KMS-11 (cell line): ENCODE measurements at regions not wholly inside any gene's neighbourhood (a gene's known extent, or its start where the extent isn't known, plus 50 kb on each side); places are given as distances from the start of the nearest gene placed in this dataset.

ENCODE experiments used
- H2AFZ ChIP-seq: fragments of 200-600 bp; sonication (generic); 2 replicates; pipeline ENCODE4 v1.6.1; 2016; ENCODE audit warnings: antibody characterized with exemption, mixed run types, low read depth
- H3K27ac ChIP-seq: fragments of 200-600 bp; sonication (generic); 2 replicates; pipeline ENCODE4 v1.6.1; 2016; ENCODE audit warnings: mild to moderate bottlenecking, mixed run types
- H3K27me3 ChIP-seq: fragments of 200-600 bp; sonication (generic); 2 replicates; pipeline ENCODE4 v1.6.1; 2017; ENCODE audit warnings: mild to moderate bottlenecking, low read depth, mixed run types, moderate library complexity; ENCODE audit not compliant: insufficient read depth
- H3K36me3 ChIP-seq: fragments of 200-600 bp; sonication (generic); 2 replicates; pipeline ENCODE4 v1.6.1; 2017; ENCODE audit warnings: mild to moderate bottlenecking, mixed run types; ENCODE audit not compliant: insufficient read depth
- H3K4me1 ChIP-seq: fragments of 200-600 bp; sonication (generic); 2 replicates; pipeline ENCODE4 v1.6.1; 2016; ENCODE audit warnings: mild to moderate bottlenecking, low read depth, mixed run types; ENCODE audit not compliant: poor library complexity, severe bottlenecking
- H3K4me2 ChIP-seq: fragments of 200-600 bp; sonication (generic); 2 replicates; pipeline ENCODE4 v1.7.0; 2016; ENCODE audit warnings: mild to moderate bottlenecking, mixed run types
- H3K4me3 ChIP-seq: fragments of 200-600 bp; sonication (generic); IDR thresholded peaks from 2 replicates; pipeline ENCODE4 v1.6.1; 2017; ENCODE audit warnings: low read depth, low read length, mixed read lengths; ENCODE audit not compliant: insufficient read depth
- H3K79me2 ChIP-seq: fragments of 200-600 bp; sonication (generic); 2 replicates; pipeline ENCODE4 v1.6.1; 2016; ENCODE audit warnings: low read depth, mixed run types; ENCODE audit not compliant: insufficient read depth
- H3K9ac ChIP-seq: fragments of 200-600 bp; sonication (generic); 2 replicates; pipeline ENCODE4 v1.6.1; 2016; ENCODE audit warnings: mild to moderate bottlenecking, mixed run types
- H4K20me1 ChIP-seq: fragments of 200-600 bp; sonication (generic); 2 replicates; pipeline ENCODE4 v1.6.1; 2016; ENCODE audit warnings: mild to moderate bottlenecking, mixed run types; ENCODE audit not compliant: insufficient read depth
- TF ChIP-seq, protein P1 (sequence below): fragments of 200-600 bp; sonication (generic); conservative IDR thresholded peaks from 2 replicates; pipeline ENCODE4 v1.6.1; 2017; ENCODE audit warnings: low read depth, mild to moderate bottlenecking, antibody characterized with exemption, low read length, moderate library complexity, mixed read lengths

DNA sequence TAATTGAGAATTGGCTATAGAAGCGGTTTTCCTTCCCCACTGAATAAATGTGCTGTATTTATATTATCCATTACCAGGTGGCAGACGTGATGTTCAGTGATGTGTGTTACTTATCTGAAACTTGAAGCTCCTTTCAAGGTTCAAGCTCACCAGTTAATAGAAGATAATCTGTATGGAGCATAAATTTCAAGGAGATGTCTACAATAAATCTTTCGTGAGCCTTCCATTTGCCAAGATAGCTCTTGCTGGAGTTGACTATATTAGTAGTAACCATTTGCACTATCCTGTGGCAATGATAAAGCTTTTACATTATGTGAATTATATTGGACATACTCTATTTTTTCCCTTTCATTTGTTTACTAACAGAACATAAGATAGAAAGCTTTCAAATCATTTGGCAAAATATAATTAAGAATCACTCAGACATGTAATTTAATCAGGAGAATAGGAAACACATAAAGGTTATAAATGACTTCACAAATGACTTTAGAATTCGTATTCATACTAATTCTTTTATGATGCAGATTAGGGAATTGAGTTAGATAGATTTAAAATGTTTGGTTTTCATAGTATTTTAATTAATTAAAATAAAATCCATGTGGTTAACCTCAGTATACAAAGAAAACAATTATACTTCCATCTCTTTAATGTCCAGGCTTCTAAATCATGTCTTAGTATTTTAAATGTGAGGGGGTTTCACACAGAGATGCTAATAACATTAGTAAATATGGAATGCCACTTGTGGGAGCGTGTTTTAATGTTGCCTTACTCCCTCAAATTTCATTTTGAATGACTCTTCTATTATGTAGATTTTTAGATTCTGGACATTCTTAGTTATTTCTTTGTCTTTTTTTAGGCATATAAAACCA, 664.4 kb upstream of the CDH8 start:
- Histone ChIP-seq H3K4me2 (no peak overlapping the region), H3K27ac (no peak overlapping the region), H3K27me3 (no peaks in the 10 kb centered on the region), H3K9ac (no peak overlapping the region), H2AFZ (no peak overlapping the region), H3K4me3 (no peak overlapping the region), H3K36me3 (no peaks in the 10 kb centered on the region), H3K4me1 (no peaks in the 10 kb centered on the region), H3K79me2 (no peaks in the 10 kb centered on the region), H4K20me1 (no peaks in the 10 kb centered on the region)
- TF ChIP-seq, protein P1, sequence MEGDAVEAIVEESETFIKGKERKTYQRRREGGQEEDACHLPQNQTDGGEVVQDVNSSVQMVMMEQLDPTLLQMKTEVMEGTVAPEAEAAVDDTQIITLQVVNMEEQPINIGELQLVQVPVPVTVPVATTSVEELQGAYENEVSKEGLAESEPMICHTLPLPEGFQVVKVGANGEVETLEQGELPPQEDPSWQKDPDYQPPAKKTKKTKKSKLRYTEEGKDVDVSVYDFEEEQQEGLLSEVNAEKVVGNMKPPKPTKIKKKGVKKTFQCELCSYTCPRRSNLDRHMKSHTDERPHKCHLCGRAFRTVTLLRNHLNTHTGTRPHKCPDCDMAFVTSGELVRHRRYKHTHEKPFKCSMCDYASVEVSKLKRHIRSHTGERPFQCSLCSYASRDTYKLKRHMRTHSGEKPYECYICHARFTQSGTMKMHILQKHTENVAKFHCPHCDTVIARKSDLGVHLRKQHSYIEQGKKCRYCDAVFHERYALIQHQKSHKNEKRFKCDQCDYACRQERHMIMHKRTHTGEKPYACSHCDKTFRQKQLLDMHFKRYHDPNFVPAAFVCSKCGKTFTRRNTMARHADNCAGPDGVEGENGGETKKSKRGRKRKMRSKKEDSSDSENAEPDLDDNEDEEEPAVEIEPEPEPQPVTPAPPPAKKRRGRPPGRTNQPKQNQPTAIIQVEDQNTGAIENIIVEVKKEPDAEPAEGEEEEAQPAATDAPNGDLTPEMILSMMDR, result no peak

DNA sequence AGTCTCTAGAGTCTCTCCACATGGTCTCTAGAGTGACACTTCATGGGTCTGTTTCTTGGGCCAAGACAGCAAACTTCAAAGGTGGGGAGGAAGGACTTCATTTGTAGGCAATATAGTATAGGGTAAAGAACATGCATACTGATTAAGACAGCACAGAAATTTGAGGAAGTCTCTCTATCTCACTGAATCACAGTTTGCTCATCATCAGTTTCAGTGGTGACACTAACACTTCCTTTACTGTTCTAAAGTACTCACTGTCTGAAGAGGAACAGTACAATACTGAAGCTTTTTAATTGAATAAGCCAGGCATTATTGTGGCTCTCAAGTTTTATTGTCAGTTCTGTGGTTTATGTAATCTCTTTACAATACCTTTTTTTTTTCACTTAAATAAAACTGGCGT, 656.4 kb upstream of the CDH8 start:
- Histone ChIP-seq H3K27me3 (no peaks in the 10 kb centered on the region), H3K36me3 (no peaks in the 10 kb centered on the region), H4K20me1 (no peaks in the 10 kb centered on the region), H3K9ac (no peak overlapping the region), H3K27ac (no peak overlapping the region), H3K4me1 (no peaks in the 10 kb centered on the region), H3K4me2 (no peak overlapping the region), H2AFZ (no peak overlapping the region), H3K79me2 (no peaks in the 10 kb centered on the region), H3K4me3 (no peak overlapping the region)
- TF ChIP-seq, protein P1, result no peak

DNA sequence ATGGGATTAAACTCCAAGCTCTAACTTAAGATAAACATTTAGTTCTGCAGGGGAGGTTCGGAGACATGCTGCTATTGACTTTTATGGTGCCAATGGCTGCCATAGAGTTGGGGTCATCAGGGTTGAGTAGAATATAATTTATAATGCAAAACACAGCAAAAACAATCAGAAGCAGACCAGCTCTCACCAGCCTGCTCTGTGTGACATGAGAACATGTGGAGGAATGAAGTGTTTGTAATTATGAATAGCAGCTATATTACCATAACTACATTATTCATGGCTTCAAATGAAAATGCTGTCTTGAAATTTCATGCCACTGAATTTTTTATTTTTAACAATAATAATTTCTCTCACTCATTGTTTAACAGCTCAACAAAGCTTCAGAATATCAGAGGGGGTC, 645.6 kb upstream of the CDH8 start:
- H3K27ac ChIP-seq, result no peak overlapping the region
- no peak overlapping the region for H3K9ac ChIP-seq
- no peaks in the 10 kb centered on the region for H3K36me3 ChIP-seq
- no peak overlapping the region for H2AFZ ChIP-seq
- H3K79me2 ChIP-seq, result no peaks in the 10 kb centered on the region
- no peak overlapping the region for H3K4me2 ChIP-seq
- H3K4me3 ChIP-seq, result no peak overlapping the region
- no peaks in the 10 kb centered on the region for H3K4me1 ChIP-seq
- TF ChIP-seq, protein P1, result no peak
- no peaks in the 10 kb centered on the region for H4K20me1 ChIP-seq
- H3K27me3 ChIP-seq, result no peaks in the 10 kb centered on the region

DNA sequence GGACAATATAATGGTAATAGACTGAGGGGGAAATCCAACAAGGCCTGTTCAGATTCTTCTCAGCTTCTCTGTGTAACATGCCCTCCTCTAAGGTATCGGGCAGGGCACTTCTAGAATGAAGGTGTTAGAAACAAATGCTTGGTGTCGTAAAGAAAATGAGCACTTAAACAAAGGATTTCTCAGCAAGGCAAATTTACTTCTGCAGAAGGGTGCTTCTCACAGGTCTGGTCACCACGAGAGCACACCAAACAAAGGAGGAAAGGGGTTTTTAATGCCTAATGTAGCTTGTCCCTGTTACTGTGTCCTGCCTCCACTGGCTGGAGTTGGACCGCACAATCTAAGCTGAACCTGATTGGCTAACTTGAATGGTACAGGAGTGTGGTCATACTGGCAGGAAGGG, 642.6 kb upstream of the CDH8 start:
- Histone ChIP-seq H3K79me2 (no peaks in the 10 kb centered on the region), H3K4me1 (no peaks in the 10 kb centered on the region), H3K4me2 (no peak overlapping the region), H3K27me3 (no peaks in the 10 kb centered on the region), H4K20me1 (no peaks in the 10 kb centered on the region), H3K36me3 (no peaks in the 10 kb centered on the region), H3K9ac (no peak overlapping the region), H3K4me3 (no peak overlapping the region), H3K27ac (no peak overlapping the region), H2AFZ (no peak overlapping the region)
- TF ChIP-seq, protein P1, result no peak
